Activated CD4-positive, alpha-beta memory T cell treated with anti-CD3 and anti-CD28 coated beads, Interleukin-2, amount 10 ng/mL, durations not matched to agents 7 days and 5 days (primary cell): ENCODE measurements at regions not wholly inside any gene's neighbourhood (a gene's known extent, or its start where the extent isn't known, plus 50 kb on each side); places are given as distances from the start of the nearest gene placed in this dataset.
"Not testable (repeated sequence)": the region's sequence is repeated elsewhere in the genome, so short reads cannot be mapped to it uniquely, and the experiment has no call there.

Experiments used
- CTCF ChIA-PET: fragments of 350-600 bp; sonication (Branson Sonifier 250); formaldehyde crosslinking; loops from one replicate; lab custom pipeline; 2021; ENCODE audit warnings: antibody characterized with exemption, inconsistent platforms; lab: Charles Lee
- POLR2A ChIA-PET: fragments of 350-600 bp; sonication (Branson Sonifier 250); formaldehyde crosslinking; loops from one replicate; lab custom pipeline; 2021; ENCODE audit warnings: antibody characterized with exemption; lab: Charles Lee
- DNase-seq: peaks from one replicate; pipeline ENCODE4 v3.0.0-alpha.2; 2020
- H3K27ac Mint-ChIP-seq: one replicate; pipeline ENCODE4 v1.8.0; 2021; ENCODE audit warnings: mild to moderate bottlenecking, mixed read lengths
- H3K27me3 Mint-ChIP-seq: one replicate; pipeline ENCODE4 v1.8.0; 2021; ENCODE audit warnings: mixed read lengths
- H3K36me3 Mint-ChIP-seq: one replicate; pipeline ENCODE4 v1.8.0; 2021; ENCODE audit warnings: low read depth, mixed read lengths
- H3K4me1 Mint-ChIP-seq: one replicate; pipeline ENCODE4 v1.8.0; 2021; ENCODE audit warnings: mixed read lengths
- H3K4me3 Mint-ChIP-seq: one replicate; pipeline ENCODE4 v1.8.0; 2021; ENCODE audit warnings: mild to moderate bottlenecking, mixed read lengths
- H3K9me3 Mint-ChIP-seq: one replicate; pipeline ENCODE4 v1.8.0; 2021; ENCODE audit warnings: mixed read lengths

GRCh38 chr7:9557853-9558252, 1124.4 kb downstream of the NXPH1 start:
- POLR2A ChIA-PET, result no interaction called here
- CTCF ChIA-PET, result no interaction called here
- H3K4me3 Mint-ChIP-seq, result no peak overlapping the region
- no peak for DNase-seq
- no peak overlapping the region for H3K27ac Mint-ChIP-seq
- H3K36me3 Mint-ChIP-seq, result no peaks in the 10 kb centered on the region
- no peaks in the 10 kb centered on the region for H3K4me1 Mint-ChIP-seq
- no peaks in the 10 kb centered on the region for H3K27me3 Mint-ChIP-seq
- H3K9me3 Mint-ChIP-seq, result no peaks in the 10 kb centered on the region

- no peak overlapping the region for H3K27ac Mint-ChIP-seq
- H3K9me3 Mint-ChIP-seq, result peaks cover 14% of the 10 kb centered on the region
- POLR2A ChIA-PET, result no interaction called here
- no peaks in the 10 kb centered on the region for H3K4me1 Mint-ChIP-seq
- H3K27me3 Mint-ChIP-seq, result no peaks in the 10 kb centered on the region
- H3K4me3 Mint-ChIP-seq, result no peak overlapping the region
- CTCF ChIA-PET, result no interaction called here
- H3K36me3 Mint-ChIP-seq, result no peaks in the 10 kb centered on the region
- no peak for DNase-seq
Observed at GRCh38 chr7:9575716-9576115, 1142.3 kb downstream of the NXPH1 start.

GRCh38 chr7:9582824-9583223, 1149.4 kb downstream of the NXPH1 start:
- ChIA-PET CTCF (no interaction called here), POLR2A (no interaction called here)
- Mint-ChIP-seq H3K27ac (no peak overlapping the region), H3K9me3 (peaks cover 6% of the 10 kb centered on the region), H3K4me3 (no peak overlapping the region), H3K4me1 (no peaks in the 10 kb centered on the region), H3K27me3 (no peaks in the 10 kb centered on the region), H3K36me3 (no peaks in the 10 kb centered on the region)
- no peak for DNase-seq

DNA sequence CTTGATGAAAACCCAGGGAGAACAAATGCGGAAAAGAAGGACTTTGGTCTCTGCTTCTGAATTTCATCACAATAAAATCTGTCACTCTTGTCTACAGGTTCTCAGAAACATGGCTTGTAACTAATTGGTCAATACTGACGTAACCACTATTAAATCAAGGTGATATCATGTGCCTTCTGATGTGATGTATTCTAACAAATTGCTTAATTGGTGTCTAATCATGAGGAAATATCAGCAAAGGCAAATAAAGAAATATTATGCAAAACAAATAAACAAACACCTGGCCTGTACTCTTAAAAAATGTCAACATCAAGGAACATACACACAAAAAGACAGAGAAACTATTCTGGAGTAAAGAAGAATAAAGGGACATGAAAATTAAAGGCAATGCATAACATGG, 1165.0 kb downstream of the NXPH1 start:
- no peak overlapping the region for H3K4me3 Mint-ChIP-seq
- no peaks in the 10 kb centered on the region for H3K4me1 Mint-ChIP-seq
- ChIA-PET POLR2A (no interaction called here), CTCF (no interaction called here)
- DNase-seq, result no peak
- H3K27me3 Mint-ChIP-seq, result no peaks in the 10 kb centered on the region
- H3K27ac Mint-ChIP-seq, result no peak overlapping the region
- H3K36me3 Mint-ChIP-seq, result no peaks in the 10 kb centered on the region
- peaks cover 7% of the 10 kb centered on the region for H3K9me3 Mint-ChIP-seq

DNA sequence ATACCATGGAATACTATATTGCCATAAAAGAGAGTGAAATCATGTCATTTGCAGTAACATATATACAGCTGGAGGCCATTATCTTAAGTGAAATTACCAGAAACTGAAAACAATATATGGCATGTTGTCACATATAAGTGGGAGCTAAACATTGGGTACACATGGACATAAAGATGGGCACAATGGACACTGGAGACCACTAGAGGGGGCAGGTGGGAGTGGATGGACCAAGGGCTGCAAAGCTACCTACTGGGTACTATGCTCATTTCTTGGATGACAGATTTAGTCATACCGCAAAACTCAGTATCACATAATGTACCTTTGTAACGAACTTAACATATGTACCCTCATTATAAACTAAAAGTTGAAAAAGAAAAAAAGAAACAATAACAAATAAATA, 1167.6 kb downstream of the NXPH1 start:
- no peak overlapping the region for H3K27ac Mint-ChIP-seq
- H3K4me3 Mint-ChIP-seq, result no peak overlapping the region
- CTCF ChIA-PET, result no interaction called here
- H3K36me3 Mint-ChIP-seq, result no peaks in the 10 kb centered on the region
- no peaks in the 10 kb centered on the region for H3K27me3 Mint-ChIP-seq
- no peak for DNase-seq
- no peaks in the 10 kb centered on the region for H3K4me1 Mint-ChIP-seq
- POLR2A ChIA-PET, result no interaction called here
- peaks cover 7% of the 10 kb centered on the region for H3K9me3 Mint-ChIP-seq

DNA sequence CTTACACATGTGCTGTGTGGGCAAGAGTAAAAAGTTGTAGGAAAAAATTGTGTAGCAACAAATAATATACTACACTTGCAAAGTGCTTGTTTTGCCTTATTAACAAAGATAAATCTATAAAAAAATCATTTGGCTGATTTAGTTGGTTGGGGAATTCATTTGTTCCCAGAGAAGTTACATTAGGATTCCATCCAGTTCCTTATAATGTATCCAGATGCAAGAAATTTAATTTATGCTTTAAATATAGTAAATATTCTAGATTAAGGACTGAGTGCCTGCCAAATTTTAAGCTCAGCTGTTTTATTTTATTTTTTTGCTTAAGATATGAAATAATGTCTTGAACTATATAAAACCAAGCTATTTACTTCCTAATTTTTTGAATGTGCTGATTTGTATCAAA, 1169.9 kb downstream of the NXPH1 start:
- Mint-ChIP-seq H3K27me3 (no peaks in the 10 kb centered on the region), H3K36me3 (no peaks in the 10 kb centered on the region), H3K9me3 (peaks cover 12% of the 10 kb centered on the region), H3K27ac (no peak overlapping the region), H3K4me1 (no peaks in the 10 kb centered on the region), H3K4me3 (no peak overlapping the region)
- ChIA-PET CTCF (no interaction called here), POLR2A (no interaction called here)
- DNase-seq, result no peak

DNA sequence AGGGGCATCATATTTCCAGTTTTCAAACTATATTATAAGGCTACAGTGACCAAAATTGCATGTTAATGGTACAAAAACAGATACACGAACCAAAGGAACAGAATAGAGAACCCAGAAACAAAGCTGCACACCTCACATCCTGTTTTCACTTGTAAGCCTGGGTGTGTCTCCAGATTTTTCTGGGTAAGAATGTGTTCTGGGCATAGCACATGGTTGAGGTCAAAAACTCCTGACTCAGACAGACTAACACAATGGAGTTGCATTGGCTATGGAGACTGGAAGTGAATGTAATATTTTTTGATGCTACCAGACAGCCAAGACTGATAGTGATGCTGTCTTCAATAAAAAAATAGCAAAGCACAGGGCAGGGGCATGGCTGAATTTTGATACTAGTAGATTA, 1175.2 kb downstream of the NXPH1 start:
- ChIA-PET POLR2A (no interaction called here), CTCF (no interaction called here)
- Mint-ChIP-seq H3K36me3 (no peaks in the 10 kb centered on the region), H3K4me3 (no peak overlapping the region), H3K27ac (no peak overlapping the region), H3K27me3 (no peaks in the 10 kb centered on the region), H3K4me1 (peaks cover 2% of the 10 kb centered on the region), H3K9me3 (peaks cover 7% of the 10 kb centered on the region)
- no peak for DNase-seq

GRCh38 chr7:9620899-9621298, 1187.5 kb downstream of the NXPH1 start:
- H3K27me3 Mint-ChIP-seq, H3K36me3 Mint-ChIP-seq, H3K27ac Mint-ChIP-seq, POLR2A ChIA-PET, H3K4me1 Mint-ChIP-seq, DNase-seq, CTCF ChIA-PET, H3K9me3 Mint-ChIP-seq, H3K4me3 Mint-ChIP-seq: not testable (repeated sequence)

DNA sequence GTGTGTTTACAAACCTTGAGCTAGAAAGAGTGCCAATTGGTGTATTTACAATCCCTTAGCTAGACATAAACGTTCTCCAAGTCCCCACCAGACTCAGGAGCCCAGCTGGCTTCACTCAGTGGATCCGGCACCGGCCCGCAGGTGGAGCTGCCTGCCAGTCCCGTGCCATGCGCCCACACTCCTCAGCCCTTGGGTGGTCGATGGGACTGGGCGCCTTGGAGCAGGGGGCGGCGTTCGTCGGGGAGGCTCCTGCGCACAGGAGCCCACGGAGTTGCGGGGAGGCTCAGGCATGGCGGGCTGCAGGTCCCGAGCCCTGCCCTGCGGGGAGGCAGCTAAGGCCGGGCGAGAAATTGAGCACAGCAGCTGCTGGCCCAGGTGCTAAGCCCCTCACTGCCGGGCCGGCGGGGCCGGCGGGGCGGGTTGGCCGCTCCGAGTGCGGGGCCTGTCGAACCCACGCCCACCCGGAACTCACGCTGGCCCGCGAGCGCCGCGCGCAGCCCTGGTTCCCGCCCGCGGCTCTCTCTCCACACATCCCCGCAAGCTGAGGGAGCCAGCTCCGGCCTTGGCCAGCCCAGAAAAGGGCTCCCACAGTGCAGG, 1188.0 kb downstream of the NXPH1 start:
- DNase-seq, H3K4me1 Mint-ChIP-seq, H3K27ac Mint-ChIP-seq, POLR2A ChIA-PET, H3K4me3 Mint-ChIP-seq, H3K36me3 Mint-ChIP-seq, CTCF ChIA-PET, H3K9me3 Mint-ChIP-seq, H3K27me3 Mint-ChIP-seq: not testable (repeated sequence)

DNA sequence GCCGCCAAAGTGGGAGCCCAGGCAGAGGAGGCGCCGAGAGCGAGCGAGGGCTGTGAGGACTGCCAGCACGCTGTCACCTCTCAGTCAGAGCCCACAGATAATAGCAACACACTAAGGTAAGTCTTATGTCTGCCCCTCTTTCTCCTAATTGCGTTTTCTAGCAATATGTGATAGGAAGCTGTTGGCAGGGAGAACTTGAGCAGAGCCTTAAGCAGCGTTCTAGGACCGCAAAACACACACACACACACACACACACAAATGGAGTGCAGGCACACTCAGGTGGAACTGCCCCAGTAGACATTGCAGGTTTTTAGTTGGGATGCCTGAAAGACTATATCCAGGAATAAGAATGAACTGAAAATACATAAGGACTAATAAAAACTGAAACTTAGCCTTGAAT, 1188.5 kb downstream of the NXPH1 start:
- Mint-ChIP-seq H3K36me3 (no peaks in the 10 kb centered on the region), H3K4me1 (no peaks in the 10 kb centered on the region), H3K27ac (no peak overlapping the region), H3K27me3 (no peaks in the 10 kb centered on the region), H3K9me3 (peaks cover 6% of the 10 kb centered on the region), H3K4me3 (no peak overlapping the region)
- DNase-seq, result no peak
- POLR2A ChIA-PET, result no interaction called here
- CTCF ChIA-PET, result no interaction called here

DNA sequence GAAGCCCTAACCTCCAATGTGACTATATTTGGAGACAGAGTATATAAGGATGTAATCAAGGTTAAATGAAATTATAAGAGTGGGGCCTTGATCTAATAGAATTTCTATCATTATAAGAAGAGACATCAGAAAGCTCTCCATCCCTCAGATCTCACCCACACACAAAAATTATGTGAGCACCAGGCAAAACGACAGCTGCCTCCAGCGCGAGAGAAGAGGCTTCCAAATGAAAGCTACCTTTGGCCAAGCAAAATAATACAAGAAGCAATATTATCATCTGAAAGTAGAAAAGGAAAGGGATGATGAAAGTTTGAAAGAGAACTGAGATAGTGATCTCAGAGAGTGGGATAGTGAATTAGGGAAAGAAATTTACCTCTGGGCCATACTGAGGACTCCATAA, 1192.5 kb downstream of the NXPH1 start:
- Mint-ChIP-seq H3K27me3 (no peaks in the 10 kb centered on the region), H3K4me1 (no peaks in the 10 kb centered on the region), H3K4me3 (no peak overlapping the region), H3K9me3 (peaks cover 2% of the 10 kb centered on the region), H3K36me3 (no peaks in the 10 kb centered on the region), H3K27ac (no peak overlapping the region)
- POLR2A ChIA-PET, result no interaction called here
- CTCF ChIA-PET, result no interaction called here
- no peak for DNase-seq

DNA sequence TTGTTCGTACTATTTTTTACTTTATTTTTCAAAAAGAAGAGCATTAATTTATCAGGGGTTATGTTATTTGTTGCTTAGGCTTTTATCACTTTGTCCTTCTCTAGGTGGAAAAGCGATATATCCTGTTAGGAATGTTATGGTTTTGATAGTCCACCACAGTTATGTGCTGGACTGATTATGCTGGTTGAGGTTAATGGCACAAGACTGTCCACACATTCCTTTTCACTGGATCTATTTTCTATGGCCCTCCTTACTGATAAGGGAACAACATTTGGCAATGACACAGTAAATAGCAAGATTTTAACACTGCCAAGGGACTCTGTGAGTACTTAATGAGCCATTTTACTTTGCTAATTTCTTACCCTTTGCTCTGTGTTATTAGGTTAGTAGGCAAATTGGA, 1212.3 kb downstream of the NXPH1 start:
- Mint-ChIP-seq H3K27ac (no peak overlapping the region), H3K4me1 (no peaks in the 10 kb centered on the region), H3K9me3 (peaks cover 8% of the 10 kb centered on the region), H3K4me3 (no peak overlapping the region), H3K36me3 (no peaks in the 10 kb centered on the region), H3K27me3 (no peaks in the 10 kb centered on the region)
- ChIA-PET POLR2A (no interaction called here), CTCF (no interaction called here)
- no peak for DNase-seq

GRCh38 chr7:9657257-9657656, 1223.8 kb downstream of the NXPH1 start:
- POLR2A ChIA-PET, result no interaction called here
- no peaks in the 10 kb centered on the region for H3K27me3 Mint-ChIP-seq
- no peak for DNase-seq

DNA sequence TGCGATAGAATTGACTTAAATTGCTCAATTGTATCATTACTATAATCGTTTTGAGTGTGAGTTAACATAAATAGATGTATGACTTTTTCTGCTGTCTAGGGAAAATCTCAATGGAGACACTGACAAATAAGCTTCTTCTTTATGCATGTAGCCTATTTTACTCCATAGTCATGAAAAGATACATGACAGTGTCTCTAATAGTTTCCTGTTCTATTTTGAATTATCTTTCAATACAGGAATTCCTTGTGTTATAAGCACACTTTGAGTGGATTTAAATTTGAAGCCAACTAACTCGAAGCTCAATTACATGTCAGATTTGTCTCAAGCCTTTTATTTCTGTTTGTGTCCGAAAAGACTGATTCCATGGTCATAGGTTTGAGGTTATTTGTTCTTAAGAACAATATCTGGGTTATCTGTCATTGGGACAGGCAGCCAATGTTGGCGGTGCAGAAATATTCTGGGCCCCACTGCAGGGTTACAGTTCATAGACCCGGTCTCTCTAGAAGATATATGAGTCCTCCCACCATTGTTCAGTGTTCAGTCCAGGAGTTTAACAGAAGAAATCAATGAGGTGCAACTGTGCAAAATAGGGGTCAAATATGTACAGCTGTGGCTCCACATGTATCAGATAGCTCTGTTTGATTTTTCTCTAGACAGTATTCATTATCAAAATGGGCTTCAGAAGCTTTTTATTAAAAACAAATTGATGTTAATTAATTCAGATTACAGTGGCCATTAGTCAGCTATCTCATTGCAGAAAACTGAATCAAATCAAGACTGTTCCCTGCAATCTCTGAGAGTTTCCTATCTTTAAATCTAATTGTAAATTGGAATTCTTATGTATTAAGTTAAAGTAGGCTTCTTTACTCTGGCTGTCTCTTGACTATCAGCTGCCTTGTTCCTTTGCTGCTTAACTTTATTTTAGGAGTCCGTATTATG, 1238.8 kb downstream of the NXPH1 start:
- Mint-ChIP-seq H3K27ac (no peak overlapping the region), H3K4me1 (no peaks in the 10 kb centered on the region), H3K27me3 (no peaks in the 10 kb centered on the region), H3K9me3 (peaks cover 11% of the 10 kb centered on the region), H3K4me3 (no peak overlapping the region), H3K36me3 (no peaks in the 10 kb centered on the region)
- POLR2A ChIA-PET, result no interaction called here
- no peak for DNase-seq
- CTCF ChIA-PET, result no interaction called here

More at GRCh38 chr7:9657257-9657656, 1223.8 kb downstream of the NXPH1 start:
- no peak overlapping the region for H3K27ac Mint-ChIP-seq
- H3K36me3 Mint-ChIP-seq, result no peaks in the 10 kb centered on the region
- no peaks in the 10 kb centered on the region for H3K4me1 Mint-ChIP-seq
- CTCF ChIA-PET, result no interaction called here
- peaks cover 10% of the 10 kb centered on the region for H3K9me3 Mint-ChIP-seq
- H3K4me3 Mint-ChIP-seq, result no peak overlapping the region
